Testis (tissue), 2 donors: ENCODE measurements at regions not wholly inside any gene's neighbourhood (a gene's known extent, or its start where the extent isn't known, plus 50 kb on each side); places are given as distances from the start of the nearest gene placed in this dataset.

ENCODE experiments used
- CTCF ChIP-seq, 3 experiments: fragments of 450-650 bp in 2 of 3; fragments of 200-600 bp in 1 of 3; sonication (generic) in 1 of 3; IDR thresholded peaks; one replicate each; pipeline ENCODE4 v1.5.1; 2016 to 2019; ENCODE audit warnings: antibody characterized with exemption in 3 of 3, mild to moderate bottlenecking in 2 of 3, moderate library complexity in 1 of 3
- POLR2A ChIP-seq: fragments of 450-650 bp; IDR thresholded peaks from one replicate; pipeline ENCODE4 v1.6.1; 2017; ENCODE audit warnings: antibody characterized with exemption, mild to moderate bottlenecking, moderate library complexity

DNA sequence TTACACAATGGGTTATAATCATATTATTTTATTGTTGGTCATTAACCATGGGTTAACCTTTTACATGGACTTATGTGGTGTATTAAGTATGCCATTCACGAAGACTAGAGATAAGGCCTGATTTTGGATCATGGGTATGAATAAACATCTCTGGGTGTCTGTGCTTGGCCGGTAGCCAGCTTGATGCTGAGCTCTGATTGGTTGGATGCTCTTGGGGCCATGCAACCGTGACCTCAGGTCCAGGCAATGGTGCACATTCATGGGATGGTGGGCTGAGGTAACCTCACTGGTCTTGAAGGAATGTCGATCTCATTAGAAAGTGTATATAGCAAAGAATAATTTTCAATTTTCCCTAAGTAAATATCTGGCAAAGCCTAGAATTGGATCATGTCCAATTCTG is 158.2 kb upstream of the IL12B start:
- TF ChIP-seq CTCF (IDR thresholded peaks at IDR 0.05) (no peak), POLR2A (no peak)
